Nephron (organoid): ENCODE measurements at regions not wholly inside any gene's neighbourhood (a gene's known extent, or its start where the extent isn't known, plus 50 kb on each side); places are given as distances from the start of the nearest gene placed in this dataset.
"Not testable (repeated sequence)": the region's sequence is repeated elsewhere in the genome, so short reads cannot be mapped to it uniquely, and the experiment has no call there.

ENCODE experiments used
- H3K27ac Mint-ChIP-seq, 3 experiments: 2 replicates each; pipeline ENCODE4 v1.8.0; 2020; ENCODE audit warnings: mixed read lengths in 3 of 3, mild to moderate bottlenecking in 2 of 3, moderate library complexity in 1 of 3
- H3K27me3 Mint-ChIP-seq: 2 replicates; pipeline ENCODE4 v1.8.0; 2021; ENCODE audit warnings: low read depth, mild to moderate bottlenecking, moderate library complexity, mixed read lengths
- H3K36me3 Mint-ChIP-seq: 2 replicates; pipeline ENCODE4 v1.8.0; 2020; ENCODE audit warnings: low read depth, mixed read lengths
- H3K4me1 Mint-ChIP-seq: 2 replicates; pipeline ENCODE4 v1.8.0; 2020; ENCODE audit warnings: mixed read lengths
- H3K4me3 Mint-ChIP-seq, 3 experiments: 2 replicates each; pipeline ENCODE4 v1.8.0; 2020; ENCODE audit warnings: mild to moderate bottlenecking in 3 of 3, mixed read lengths in 3 of 3, moderate library complexity in 2 of 3
- H3K9me3 Mint-ChIP-seq: 2 replicates; pipeline ENCODE4 v1.8.0; 2020; ENCODE audit warnings: mixed read lengths
- CTCF ChIP-seq, 3 experiments: fragments of 200-600 bp; sonication (generic); IDR thresholded peaks; one replicate each; pipeline ENCODE4 v1.5.0; 2021; ENCODE audit warnings: antibody characterized with exemption in 3 of 3; ENCODE audit not compliant: unreplicated experiment in 3 of 3

DNA sequence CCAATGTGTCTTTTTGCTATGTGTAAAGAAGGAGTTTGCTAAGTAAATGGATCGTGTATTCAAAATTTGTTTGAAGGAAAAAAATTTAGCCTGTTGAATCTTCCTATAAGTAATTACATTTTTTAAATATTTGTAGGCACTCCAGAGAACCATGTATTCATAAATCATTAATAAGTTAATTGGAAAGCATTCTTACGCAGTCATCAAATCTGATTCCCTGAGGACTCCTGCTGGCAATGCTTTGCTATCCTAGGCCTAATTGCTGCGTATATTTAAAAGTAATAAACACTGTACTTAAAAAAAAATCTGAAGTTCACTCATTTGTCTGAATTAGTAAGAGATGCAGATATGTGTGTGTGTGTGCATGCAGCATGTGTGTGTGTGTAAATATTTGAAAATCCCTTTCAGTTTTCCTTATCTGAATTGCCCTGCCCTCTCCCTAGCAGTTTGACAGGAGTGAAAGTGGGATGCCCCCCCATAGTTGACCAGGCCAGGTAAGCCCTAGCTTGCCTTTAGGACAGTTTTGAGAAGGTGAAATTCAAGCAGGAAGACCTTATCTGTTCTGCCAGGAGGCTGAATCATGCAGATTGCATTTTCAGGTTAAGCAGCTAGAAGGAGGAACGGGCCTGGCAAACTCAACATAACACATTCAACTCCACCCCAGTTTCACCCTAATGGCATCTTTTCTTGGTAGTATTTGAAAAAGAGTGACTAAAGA is 81.2 kb upstream of the DNAH5 start:
- Mint-ChIP-seq H3K4me3 (no peak overlapping the region), H3K36me3 (no peaks in the 10 kb centered on the region), H3K4me1 (no peaks in the 10 kb centered on the region), H3K9me3 (peaks cover 3% of the 10 kb centered on the region), H3K27ac (no peak overlapping the region), H3K27me3 (peaks cover 5% of the 10 kb centered on the region)
- TF ChIP-seq CTCF (IDR thresholded peaks at IDR 0.05; ENCODE audit: unreplicated experiment in 3 of 3), result no peak

DNA sequence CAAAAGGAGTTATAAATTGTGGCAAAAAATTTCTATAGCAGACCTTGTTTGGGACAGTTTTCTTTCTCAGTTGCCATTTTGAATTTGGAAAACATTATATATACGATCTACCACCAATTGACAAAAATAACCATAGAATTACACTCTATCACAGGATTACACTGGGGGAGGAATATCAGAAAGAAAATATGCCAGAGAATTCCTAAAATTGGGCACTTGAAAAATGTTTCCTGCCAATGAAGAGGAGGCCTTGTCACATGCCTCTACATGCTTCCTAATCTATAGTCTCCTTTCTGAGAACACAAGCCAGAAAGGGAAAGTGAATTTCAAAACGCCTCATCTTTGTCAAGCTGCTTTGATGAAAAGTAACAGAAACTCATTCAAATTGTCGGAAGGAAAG is 78.5 kb upstream of the DNAH5 start:
- no peak for TF ChIP-seq CTCF (IDR thresholded peaks at IDR 0.05; ENCODE audit: unreplicated experiment in 3 of 3)
- Mint-ChIP-seq H3K27ac (no peak overlapping the region), H3K36me3 (no peaks in the 10 kb centered on the region), H3K4me3 (no peak overlapping the region), H3K4me1 (no peaks in the 10 kb centered on the region), H3K27me3 (peaks cover under 1% of the 10 kb centered on the region), H3K9me3 (peaks cover 3% of the 10 kb centered on the region)

- H3K27ac Mint-ChIP-seq, H3K36me3 Mint-ChIP-seq, H3K4me3 Mint-ChIP-seq, H3K4me1 Mint-ChIP-seq, H3K9me3 Mint-ChIP-seq, H3K27me3 Mint-ChIP-seq: not testable (repeated sequence)
Observed at GRCh38 chr5:14020944-14021343, 76.5 kb upstream of the DNAH5 start.

DNA sequence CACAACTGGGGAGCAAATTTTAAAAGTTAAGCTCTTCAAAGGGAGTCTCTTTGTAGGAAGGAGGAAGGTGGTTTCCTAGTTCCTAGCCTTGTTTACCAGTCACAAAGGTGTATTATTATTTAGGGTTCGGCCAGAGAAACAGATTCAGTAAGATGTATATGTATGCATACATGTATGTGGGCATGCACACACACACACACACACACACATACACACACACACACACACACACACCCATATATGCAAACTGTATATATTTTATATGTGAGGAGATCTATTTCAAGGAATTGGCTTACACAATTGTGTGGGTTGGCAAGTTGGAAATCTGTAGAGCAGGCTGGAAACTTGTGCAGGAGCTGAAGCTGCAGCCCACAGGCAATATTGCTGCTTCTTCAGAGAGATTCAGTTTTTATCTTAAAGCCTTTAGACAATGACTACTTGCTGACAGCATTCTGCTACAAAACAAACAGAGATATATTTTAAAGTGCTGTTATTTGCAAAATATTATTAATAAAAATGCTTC is 75.3 kb upstream of the DNAH5 start:
- H3K4me1 Mint-ChIP-seq, result no peaks in the 10 kb centered on the region
- TF ChIP-seq CTCF (IDR thresholded peaks at IDR 0.05; ENCODE audit: unreplicated experiment in 3 of 3), result no peak
- no peaks in the 10 kb centered on the region for H3K36me3 Mint-ChIP-seq
- no peak overlapping the region for H3K4me3 Mint-ChIP-seq
- H3K27ac Mint-ChIP-seq, result no peak overlapping the region
- peaks cover 3% of the 10 kb centered on the region for H3K9me3 Mint-ChIP-seq
- peaks cover 5% of the 10 kb centered on the region for H3K27me3 Mint-ChIP-seq

- H3K27ac Mint-ChIP-seq, result no peak overlapping the region
- H3K9me3 Mint-ChIP-seq, result peaks cover 3% of the 10 kb centered on the region
- TF ChIP-seq CTCF (IDR thresholded peaks at IDR 0.05; ENCODE audit: unreplicated experiment in 3 of 3), result no peak
- H3K27me3 Mint-ChIP-seq, result peaks cover 19% of the 10 kb centered on the region
- H3K4me3 Mint-ChIP-seq, result no peak overlapping the region
- H3K4me1 Mint-ChIP-seq, result no peaks in the 10 kb centered on the region
- no peaks in the 10 kb centered on the region for H3K36me3 Mint-ChIP-seq
Observed at GRCh38 chr5:14017904-14018303, 73.4 kb upstream of the DNAH5 start.

- Mint-ChIP-seq H3K9me3 (peaks cover 3% of the 10 kb centered on the region), H3K27ac (no peak overlapping the region), H3K4me1 (no peaks in the 10 kb centered on the region), H3K36me3 (no peaks in the 10 kb centered on the region), H3K4me3 (no peak overlapping the region), H3K27me3 (peaks cover 30% of the 10 kb centered on the region)
- no peak for TF ChIP-seq CTCF (IDR thresholded peaks at IDR 0.05; ENCODE audit: unreplicated experiment in 3 of 3)
Observed at GRCh38 chr5:14016549-14016948, 72.1 kb upstream of the DNAH5 start.
